DOHH2 (cell line): ENCODE measurements at regions not wholly inside any gene's neighbourhood (a gene's known extent, or its start where the extent isn't known, plus 50 kb on each side); places are given as distances from the start of the nearest gene placed in this dataset.

Source experiments
- H3F3A ChIP-seq: fragments of 200-600 bp; sonication (generic), shearing (Covaris generic); 2 replicates; pipeline ENCODE4 v1.6.0; 2016; ENCODE audit warnings: antibody characterized with exemption, mild to moderate bottlenecking; ENCODE audit not compliant: control insufficient read depth, insufficient read depth
- H3K27ac ChIP-seq: fragments of 200-600 bp; sonication (generic); 2 replicates; pipeline ENCODE4 v1.5.1; 2014; ENCODE audit warnings: low read depth, mild to moderate bottlenecking, low read length, moderate library complexity
- H3K27me3 ChIP-seq: fragments of 200-600 bp; sonication (generic); 2 replicates; pipeline ENCODE4 v1.6.1; 2014; ENCODE audit warnings: mild to moderate bottlenecking, low read length, mixed read lengths; ENCODE audit not compliant: control insufficient read depth
- H3K36me3 ChIP-seq: fragments of 200-600 bp; sonication (generic); 2 replicates; pipeline ENCODE4 v1.6.1; 2014; ENCODE audit warnings: mild to moderate bottlenecking, low read length, moderate library complexity, mixed read lengths; ENCODE audit not compliant: control insufficient read depth
- H3K4me1 ChIP-seq: fragments of 200-600 bp; sonication (generic); 2 replicates; pipeline ENCODE4 v1.6.1; 2014; ENCODE audit warnings: mild to moderate bottlenecking, low read length, mixed read lengths; ENCODE audit not compliant: control insufficient read depth
- H3K4me2 ChIP-seq: fragments of 200-600 bp; sonication (generic); 2 replicates; pipeline ENCODE4 v1.6.0; 2014; ENCODE audit warnings: mild to moderate bottlenecking, low read length, moderate library complexity
- H3K4me3 ChIP-seq: fragments of 200-600 bp; sonication (generic); 2 replicates; pipeline ENCODE4 v1.5.1; 2014; ENCODE audit warnings: mild to moderate bottlenecking, low read length, mixed read lengths
- H3K79me2 ChIP-seq: fragments of 200-600 bp; sonication (generic); 2 replicates; pipeline ENCODE4 v1.6.1; 2014; ENCODE audit warnings: mild to moderate bottlenecking, low read length, mixed read lengths; ENCODE audit not compliant: control insufficient read depth
- H3K9me2 ChIP-seq: fragments of 200-600 bp; sonication (generic); replicated peaks from 2 replicates; pipeline ENCODE4 v1.6.1; 2014; ENCODE audit warnings: mild to moderate bottlenecking, low read length, mixed read lengths; ENCODE audit not compliant: control insufficient read depth
- H3K9me3 ChIP-seq: fragments of 200-600 bp; sonication (generic); 2 replicates; pipeline ENCODE4 v1.6.1; 2014; ENCODE audit warnings: antibody characterized with exemption, low read length, mixed read lengths; ENCODE audit not compliant: control insufficient read depth, insufficient read depth
- H4K20me1 ChIP-seq: fragments of 200-600 bp; sonication (generic); 2 replicates; pipeline ENCODE4 v1.6.0; 2014; ENCODE audit warnings: low read depth, mild to moderate bottlenecking, antibody characterized with exemption, low read length, moderate library complexity; ENCODE audit not compliant: control insufficient read depth, insufficient read depth
- CTCF ChIP-seq: fragments of 200-600 bp; sonication (generic); IDR thresholded peaks from one replicate; pipeline ENCODE4 v1.5.1; 2014; ENCODE audit warnings: antibody characterized with exemption, mild to moderate bottlenecking, low read depth, low read length; ENCODE audit not compliant: poor library complexity, severe bottlenecking
- EZH2phosphoT487 ChIP-seq: fragments of 200-600 bp; sonication (generic); IDR thresholded peaks from 2 replicates; pipeline ENCODE4 v1.6.1; 2017; ENCODE audit warnings: borderline replicate concordance, mild to moderate bottlenecking, antibody characterized with exemption, low read length, moderate library complexity, mixed read lengths

- H3K4me1 ChIP-seq = no peaks in the 10 kb centered on the region
- TF ChIP-seq CTCF (no peak), EZH2phosphoT487 (no peak)
- no peaks in the 10 kb centered on the region for H4K20me1 ChIP-seq
- no peaks in the 10 kb centered on the region for H3F3A ChIP-seq
- H3K36me3 ChIP-seq = no peaks in the 10 kb centered on the region
- no peaks in the 10 kb centered on the region for H3K79me2 ChIP-seq
- no peaks in the 10 kb centered on the region for H3K9me2 ChIP-seq
- H3K9me3 ChIP-seq = no peaks in the 10 kb centered on the region
- 0 out of 2 replicates have a peak, but pooled peaks cover 2% of the 10 kb centered on the region for H3K27me3 ChIP-seq
- no peak overlapping the region for H3K4me2 ChIP-seq
- H3K27ac ChIP-seq = no peak overlapping the region
- no peak overlapping the region for H3K4me3 ChIP-seq
These were observed 340.1 kb downstream of the MN1 start for GRCh38 chr22:27461470-27461869.

- Histone ChIP-seq H3K27ac (no peak overlapping the region), H3K9me2 (no peaks in the 10 kb centered on the region), H4K20me1 (no peaks in the 10 kb centered on the region), H3K9me3 (no peaks in the 10 kb centered on the region), H3K4me3 (no peak overlapping the region), H3K4me1 (no peaks in the 10 kb centered on the region), H3K79me2 (no peaks in the 10 kb centered on the region), H3K4me2 (no peak overlapping the region), H3K36me3 (no peaks in the 10 kb centered on the region), H3K27me3 (0 out of 2 replicates have a peak, but pooled peaks cover 2% of the 10 kb centered on the region), H3F3A (no peaks in the 10 kb centered on the region)
- TF ChIP-seq CTCF (no peak), EZH2phosphoT487 (no peak)
These were observed 339.4 kb downstream of the MN1 start for GRCh38 chr22:27462190-27462589.

- Histone ChIP-seq H3K27ac (no peak overlapping the region), H3K36me3 (no peaks in the 10 kb centered on the region)
- TF ChIP-seq EZH2phosphoT487 = no peak
- no peak for TF ChIP-seq CTCF
These were observed 338.4 kb downstream of the MN1 start for GRCh38 chr22:27463121-27463660.

GRCh38 chr22:27466229-27466628 lies 335.3 kb downstream of the MN1 start:
- TF ChIP-seq CTCF (no peak), EZH2phosphoT487 (no peak)
- Histone ChIP-seq H4K20me1 (no peaks in the 10 kb centered on the region), H3K4me2 (no peak overlapping the region), H3F3A (no peaks in the 10 kb centered on the region), H3K9me3 (no peaks in the 10 kb centered on the region), H3K79me2 (no peaks in the 10 kb centered on the region), H3K4me1 (no peaks in the 10 kb centered on the region), H3K36me3 (no peaks in the 10 kb centered on the region), H3K27ac (no peak overlapping the region), H3K4me3 (no peak overlapping the region), H3K9me2 (no peaks in the 10 kb centered on the region), H3K27me3 (no peaks in the 10 kb centered on the region)

More at GRCh38 chr22:27463121-27463660, 338.4 kb downstream of the MN1 start:
- Histone ChIP-seq H3K4me2 (no peak overlapping the region), H3K27me3 (no peaks in the 10 kb centered on the region), H3K4me3 (no peak overlapping the region), H3K9me3 (no peaks in the 10 kb centered on the region), H4K20me1 (no peaks in the 10 kb centered on the region), H3F3A (no peaks in the 10 kb centered on the region), H3K9me2 (no peaks in the 10 kb centered on the region), H3K79me2 (no peaks in the 10 kb centered on the region), H3K4me1 (no peaks in the 10 kb centered on the region)
